NAMALWA (cell line): ENCODE measurements at regions not wholly inside any gene's neighbourhood (a gene's known extent, or its start where the extent isn't known, plus 50 kb on each side); places are given as distances from the start of the nearest gene placed in this dataset.
"Not testable (repeated sequence)": the region's sequence is repeated elsewhere in the genome, so short reads cannot be mapped to it uniquely, and the experiment has no call there.

ENCODE experiments used
- DNase-seq: peaks from one replicate; pipeline ENCODE4 v3.0.0-alpha.2; 2015; ENCODE audit warnings: low spot score

DNA sequence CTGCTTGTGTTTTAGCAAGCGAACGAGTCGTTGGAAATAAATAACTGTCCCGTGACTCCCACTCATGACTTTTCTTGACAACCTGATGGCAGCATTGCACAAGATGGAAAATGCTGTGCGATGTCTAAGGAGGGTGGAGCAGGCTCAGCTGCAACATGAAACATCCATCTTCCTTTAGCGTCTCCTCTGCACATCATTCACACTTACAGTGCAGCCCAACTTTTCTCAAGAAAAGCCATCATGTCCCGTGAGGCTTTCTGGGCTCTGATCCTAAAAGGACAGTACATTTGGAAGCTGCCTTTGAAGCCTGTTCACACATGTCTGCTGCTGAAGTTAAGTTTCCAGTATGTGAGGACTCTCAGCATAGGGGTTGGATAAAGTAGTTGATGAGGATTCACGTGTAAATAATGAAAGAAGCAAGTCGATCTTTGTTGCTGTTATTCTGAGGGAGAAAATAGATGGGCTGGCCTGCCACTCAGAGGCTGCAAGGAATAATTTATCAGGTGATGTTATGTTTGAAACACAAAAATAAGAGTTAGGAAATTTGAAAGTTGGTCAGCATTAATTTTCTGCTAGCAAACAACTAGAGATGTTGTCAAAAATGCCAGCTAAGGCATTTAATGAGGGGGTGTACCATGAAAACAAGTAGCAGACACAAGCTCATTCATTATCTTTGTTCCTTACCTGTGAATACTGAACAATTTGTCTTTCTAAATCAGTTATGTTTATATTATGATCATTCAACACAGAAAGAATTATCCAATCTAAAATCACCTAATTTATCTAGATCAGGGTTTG, 328.7 kb upstream of the ZFP42 start:
- DNase-seq, result no peak

DNA sequence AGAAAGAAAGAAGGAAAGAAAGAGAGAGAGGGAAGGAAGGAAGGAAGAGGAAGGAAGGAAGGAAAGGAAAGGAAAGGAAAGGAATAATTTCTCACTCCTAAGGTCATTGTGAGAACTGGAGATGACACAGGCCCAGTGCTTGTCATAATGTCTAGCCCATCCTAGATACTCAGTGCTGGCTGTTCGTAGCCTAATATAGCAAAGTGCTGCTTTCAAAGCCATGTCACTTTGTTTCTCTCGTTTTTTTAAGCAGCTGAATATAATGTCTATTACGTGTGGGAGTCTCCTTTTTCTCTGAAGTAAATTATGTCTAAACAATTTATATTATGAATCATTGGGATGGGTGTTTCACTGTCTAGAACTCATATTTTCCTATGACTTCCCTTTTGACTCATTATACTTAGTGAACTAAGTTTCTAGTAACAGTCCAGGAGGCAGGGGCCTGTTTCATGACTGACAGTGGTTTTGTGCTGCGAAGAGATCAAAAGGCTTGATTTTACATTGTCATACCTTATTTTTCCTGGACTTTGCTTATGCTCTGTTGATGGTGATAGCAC, 327.0 kb upstream of the ZFP42 start:
- DNase-seq, result no peak

GRCh38 chr4:187671521-187671920, 324.1 kb upstream of the ZFP42 start:
- DNase-seq, result not testable (repeated sequence)

DNA sequence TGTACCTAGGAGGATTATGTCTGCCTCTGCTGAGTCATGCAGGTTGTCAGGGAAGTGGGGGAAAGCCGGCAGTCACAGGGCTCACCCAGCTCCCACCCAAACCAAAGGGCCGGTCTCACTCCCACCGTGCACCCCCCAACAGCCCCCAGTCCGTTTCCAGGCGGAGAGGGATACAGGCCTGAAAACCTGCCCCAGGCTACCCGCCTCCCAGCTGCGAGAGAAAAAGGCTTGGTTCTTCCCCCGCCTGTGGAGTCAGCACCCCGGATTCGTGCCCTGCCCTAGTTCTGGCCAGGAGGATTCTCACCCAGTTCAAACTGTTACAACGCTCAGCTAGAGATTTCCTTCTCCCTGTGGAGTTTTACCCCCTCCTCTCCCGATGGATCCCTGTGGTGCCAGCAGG, 323.6 kb upstream of the ZFP42 start:
- DNase-seq, result not testable (repeated sequence)

- DNase-seq, result not testable (repeated sequence)
Measured at GRCh38 chr4:187672526-187672925, 323.0 kb upstream of the ZFP42 start.

GRCh38 chr4:187679450-187679849, 316.1 kb upstream of the ZFP42 start:
- no peak for DNase-seq

DNA sequence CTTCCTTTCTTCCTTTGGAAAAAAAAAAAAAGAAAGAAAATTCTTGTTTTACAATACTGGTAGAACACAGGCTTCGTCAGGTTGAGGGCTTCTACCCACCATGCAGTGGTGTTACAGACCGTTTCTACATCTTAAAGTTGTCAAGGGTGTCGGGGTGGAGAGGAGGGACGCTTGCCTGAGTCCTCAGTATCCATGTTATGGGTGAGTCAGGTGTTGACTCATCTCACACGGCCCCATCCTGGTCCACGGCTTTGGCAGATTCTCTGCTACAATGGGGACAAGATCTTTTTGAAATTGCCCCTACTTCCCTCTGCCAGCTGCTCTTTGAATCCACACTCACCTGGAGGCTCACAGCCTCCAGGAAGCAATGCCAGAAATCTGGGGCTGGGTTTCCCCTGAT, 310.3 kb upstream of the ZFP42 start:
- DNase-seq, result no peak

GRCh38 chr4:187687697-187688096, 307.9 kb upstream of the ZFP42 start:
- DNase-seq, result no peak

DNA sequence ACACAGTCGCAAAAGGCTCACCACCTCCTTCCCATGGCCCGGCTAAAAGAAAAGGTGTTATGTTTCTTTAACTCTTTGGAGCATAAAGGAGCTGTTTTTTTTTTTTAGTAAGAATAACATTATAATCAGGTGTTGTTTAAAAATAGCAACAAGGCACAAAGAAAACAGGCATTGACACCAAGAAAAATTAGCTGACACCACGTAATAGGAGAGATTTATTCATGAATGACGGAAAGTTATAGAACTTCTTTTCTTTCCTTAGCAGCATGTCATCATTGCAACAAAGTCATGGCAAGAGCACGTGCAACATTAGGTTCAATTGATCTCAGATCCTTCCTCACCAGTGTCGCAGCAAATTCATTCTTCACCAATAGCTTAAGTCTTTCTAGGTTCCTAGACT, 302.9 kb upstream of the ZFP42 start:
- DNase-seq, result no peak

- DNase-seq, result not testable (repeated sequence)
Measured at GRCh38 chr4:187695531-187695930, 300.0 kb upstream of the ZFP42 start.

DNA sequence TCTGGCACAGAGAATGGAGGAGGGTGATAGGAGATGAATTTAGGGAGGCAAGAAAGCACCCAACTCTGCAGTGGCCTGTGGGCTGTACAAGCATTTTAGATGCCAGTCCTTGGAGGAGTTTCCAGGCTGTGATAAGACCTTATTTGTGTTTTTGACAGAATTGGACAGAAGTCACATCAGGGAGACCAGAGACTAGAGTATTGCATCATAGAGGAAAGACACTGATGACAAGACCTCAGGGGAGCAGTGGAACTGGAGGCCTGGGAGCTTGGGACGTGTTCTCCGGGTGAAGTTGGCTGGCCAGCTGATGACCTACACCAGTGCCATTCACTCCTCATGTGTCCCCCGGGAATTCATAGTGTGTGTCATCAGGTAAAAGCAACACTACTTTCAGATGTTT, 284.0 kb upstream of the ZFP42 start:
- no peak for DNase-seq

DNA sequence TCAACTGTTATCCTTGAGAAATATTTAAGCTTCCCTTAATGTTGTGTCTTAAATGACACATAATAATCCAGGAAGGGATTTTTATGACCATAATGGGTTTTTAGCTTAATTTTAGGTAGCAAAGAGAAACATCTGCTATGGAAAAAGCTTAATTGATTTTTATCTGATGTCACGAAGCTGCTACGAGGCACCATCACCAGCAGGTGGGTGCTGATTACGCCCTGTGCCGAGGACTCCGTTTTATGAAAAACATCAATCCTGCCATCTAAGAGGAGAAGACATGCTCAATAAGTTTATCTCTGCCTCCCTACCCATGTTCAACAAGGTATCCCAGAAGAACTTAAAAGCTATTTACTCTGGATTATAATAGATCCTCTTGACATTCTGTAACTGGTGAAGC, 280.6 kb upstream of the ZFP42 start:
- DNase-seq, result no peak

- DNase-seq, result no peak
Measured at GRCh38 chr4:187715466-187715865, 280.1 kb upstream of the ZFP42 start.

- DNase-seq, result no peak
Measured at GRCh38 chr4:187724456-187724855, 271.1 kb upstream of the ZFP42 start.

- no peak for DNase-seq
Measured at GRCh38 chr4:187726485-187726884, 269.1 kb upstream of the ZFP42 start.

DNA sequence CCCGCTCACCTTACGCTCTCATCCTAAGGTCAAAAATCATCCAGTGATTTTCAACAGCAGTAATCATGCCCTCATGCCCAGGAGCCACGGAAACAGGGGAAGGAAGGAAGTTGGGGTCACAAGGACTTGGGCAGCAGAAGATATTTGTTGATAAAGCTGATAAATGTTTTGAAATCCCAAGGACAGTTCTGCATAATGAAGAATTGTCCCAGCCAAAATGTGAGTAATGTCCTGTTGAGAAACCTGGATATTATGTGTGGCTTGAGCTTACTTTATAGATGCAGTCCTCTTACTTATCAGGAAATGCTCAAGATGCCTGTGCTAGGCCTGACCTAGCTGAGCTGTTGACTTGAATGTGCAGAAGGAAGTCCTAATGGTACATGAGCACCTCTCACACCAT, 263.0 kb upstream of the ZFP42 start:
- no peak for DNase-seq

- no peak for DNase-seq
Measured at GRCh38 chr4:187739771-187740170, 255.8 kb upstream of the ZFP42 start.

- no peak for DNase-seq
Measured at GRCh38 chr4:187744911-187745310, 250.7 kb upstream of the ZFP42 start.

DNA sequence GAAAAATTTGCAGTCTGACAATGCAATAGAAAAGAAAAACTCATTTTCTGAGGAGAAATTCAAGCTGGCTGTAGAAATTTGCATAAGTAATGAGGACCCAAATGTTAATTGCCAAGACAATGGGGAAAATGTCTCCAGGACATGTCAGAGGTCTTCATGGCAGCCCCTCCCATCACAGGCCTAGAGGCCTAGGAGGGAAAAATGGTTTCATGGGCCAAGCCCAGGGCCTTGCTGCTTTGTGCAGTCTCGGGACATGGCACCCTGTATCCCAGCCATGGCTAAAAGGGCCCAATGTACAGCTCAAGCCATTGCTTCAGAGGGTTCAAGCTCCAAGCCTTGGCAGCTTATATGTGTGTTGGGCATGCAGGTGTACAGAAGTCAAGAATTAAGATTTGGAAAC, 244.9 kb upstream of the ZFP42 start:
- not testable (repeated sequence) for DNase-seq

GRCh38 chr4:187767158-187767557, 228.4 kb upstream of the ZFP42 start:
- DNase-seq, result no peak

- no peak for DNase-seq
Measured at GRCh38 chr4:187767687-187768086, 227.9 kb upstream of the ZFP42 start.

- DNase-seq, result no peak
Measured at GRCh38 chr4:187770345-187770744, 225.2 kb upstream of the ZFP42 start.

DNA sequence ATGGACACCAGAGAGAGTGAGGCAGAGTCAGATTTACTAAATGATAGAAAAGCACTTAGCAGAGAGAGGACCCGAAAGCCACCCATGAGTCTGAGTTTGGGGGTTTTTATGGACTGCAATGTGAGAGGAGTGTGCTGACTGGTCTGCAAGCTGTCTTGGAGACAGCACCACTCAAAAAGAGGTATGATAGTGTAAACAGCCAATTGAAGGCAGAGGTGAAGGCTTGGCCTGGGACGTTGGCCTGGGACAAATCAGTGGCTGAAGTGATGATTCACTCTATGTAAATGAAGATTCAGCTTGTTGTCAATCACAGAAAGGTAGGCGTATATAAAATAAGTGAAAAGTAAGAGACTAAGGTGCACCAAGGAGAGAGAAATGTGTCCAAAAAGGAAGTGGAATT, 217.6 kb upstream of the ZFP42 start:
- DNase-seq, result no peak

- no peak for DNase-seq
Measured at GRCh38 chr4:187780070-187780469, 215.5 kb upstream of the ZFP42 start.
